SK-N-SH (cell line): ENCODE measurements at regions not wholly inside any gene's neighbourhood (a gene's known extent, or its start where the extent isn't known, plus 50 kb on each side); places are given as distances from the start of the nearest gene placed in this dataset.

Source experiments
- CTCF ChIP-seq: fragments of 200-600 bp; sonication (generic); IDR thresholded peaks from 2 replicates; pipeline ENCODE4 v1.6.1; 2017; ENCODE audit warnings: antibody characterized with exemption, mild to moderate bottlenecking, moderate library complexity
- NRF1 ChIP-seq: IDR thresholded peaks from 2 replicates; pipeline ENCODE4 v1.6.1; 2012; ENCODE audit warnings: low read depth, mild to moderate bottlenecking, low read length
- REST ChIP-seq: IDR thresholded peaks from 2 replicates; pipeline ENCODE4 v1.6.1; 2012; ENCODE audit warnings: mild to moderate bottlenecking, low read depth, low read length, moderate library complexity

- TF ChIP-seq CTCF (no peak), NRF1 (no peak), REST (no peak)
These were observed 731.1 kb upstream of the SLC8A1 start for GRCh38 chr2:41182961-41183360.
